WTC11 (cell line): ENCODE measurements at regions not wholly inside any gene's neighbourhood (a gene's known extent, or its start where the extent isn't known, plus 50 kb on each side); places are given as distances from the start of the nearest gene placed in this dataset.

ENCODE experiments used
- CREB1 ChIP-seq: sonication (generic); formaldehyde crosslinking; IDR thresholded peaks from 2 replicates; pipeline ENCODE4 v1.8.0; 2023; ENCODE audit warnings: mild to moderate bottlenecking, missing genetic modification reagents
- CTCF ChIP-seq: fragments of 200-600 bp; IDR thresholded peaks from 2 replicates; pipeline ENCODE4 v1.8.0; 2022; ENCODE audit warnings: antibody characterized with exemption
- ESRRA ChIP-seq: sonication (generic); formaldehyde crosslinking; IDR thresholded peaks from 2 replicates; pipeline ENCODE4 v1.8.1; 2022; ENCODE audit warnings: mild to moderate bottlenecking, missing genetic modification reagents, borderline replicate concordance
- FOXJ3 ChIP-seq: sonication (generic); formaldehyde crosslinking; IDR thresholded peaks from 2 replicates; pipeline ENCODE4 v1.9.0; 2021; ENCODE audit warnings: missing genetic modification reagents, mild to moderate bottlenecking, borderline replicate concordance
- JUN ChIP-seq: sonication (generic); formaldehyde crosslinking; IDR thresholded peaks from 2 replicates; pipeline ENCODE4 v1.8.0; 2023; ENCODE audit warnings: mild to moderate bottlenecking, missing genetic modification reagents
- MXD4 ChIP-seq: fragments of 250-450 bp; sonication (Bioruptor Pico); IDR thresholded peaks from 2 replicates; pipeline ENCODE4 v1.8.0; 2021; ENCODE audit warnings: mild to moderate bottlenecking, moderate library complexity, borderline replicate concordance
- NFYB ChIP-seq: sonication (generic); formaldehyde crosslinking; conservative IDR thresholded peaks from 2 replicates; pipeline ENCODE4 v1.8.0; 2022; ENCODE audit warnings: low read depth, missing genetic modification reagents
- PRDM15 ChIP-seq: sonication (generic); formaldehyde crosslinking; IDR thresholded peaks from 2 replicates; pipeline ENCODE4 v1.8.0; 2022; ENCODE audit warnings: missing genetic modification reagents
- ZNF232 ChIP-seq: sonication (generic); formaldehyde crosslinking; IDR thresholded peaks from 2 replicates; pipeline ENCODE4 v1.8.0; 2022; ENCODE audit warnings: mild to moderate bottlenecking, missing genetic modification reagents
- ZNF281 ChIP-seq: sonication (generic); formaldehyde crosslinking; IDR thresholded peaks from 2 replicates; pipeline ENCODE4 v1.8.0; 2023; ENCODE audit warnings: mild to moderate bottlenecking, missing genetic modification reagents

GRCh38 chr12:92424338-92424737 lies 278.5 kb upstream of the PLEKHG7 start:
- TF ChIP-seq ESRRA (CRISPR knock-in tag), result no peak
- no peak for TF ChIP-seq CTCF
- TF ChIP-seq NFYB (CRISPR knock-in tag), result no peak
- no peak for TF ChIP-seq ZNF232
- TF ChIP-seq PRDM15 (CRISPR knock-in tag), result no peak
- no peak for TF ChIP-seq MXD4
- no peak for TF ChIP-seq JUN (CRISPR knock-in tag)
- no peak for TF ChIP-seq CREB1
- TF ChIP-seq ZNF281 (CRISPR knock-in tag), result no peak
- TF ChIP-seq FOXJ3, result no peak
